BJ (cell line): ENCODE measurements at regions not wholly inside any gene's neighbourhood (a gene's known extent, or its start where the extent isn't known, plus 50 kb on each side); places are given as distances from the start of the nearest gene placed in this dataset.

Experiments used
- CTCF ChIA-PET: fragments of 350-600 bp; formaldehyde crosslinking; extraction: SDS; loops from one replicate; lab custom pipeline; 2021; ENCODE audit warnings: antibody characterized with exemption, inconsistent platforms; lab: Yijun Ruan, JAX
- POLR2A ChIA-PET: fragments of 300-600 bp; sonication (Branson Sonifier 250); formaldehyde crosslinking; extraction: SDS; loops from one replicate; lab custom pipeline; 2021; ENCODE audit warnings: antibody characterized with exemption; lab: Charles Lee
- DNase-seq: peaks from one replicate; pipeline ENCODE4 v3.0.0-alpha.2; 2011; ENCODE audit warnings: low read depth
- H3K27me3 ChIP-seq: 2 replicates; pipeline ENCODE4 v1.6.0; 2011; ENCODE audit warnings: low read length; ENCODE audit not compliant: control insufficient read depth, insufficient read depth
- H3K36me3 ChIP-seq: 2 replicates; pipeline ENCODE4 v1.5.1; 2011; ENCODE audit warnings: low read length; ENCODE audit not compliant: control insufficient read depth, insufficient read depth
- H3K4me3 ChIP-seq: 2 replicates; pipeline ENCODE4 v1.5.1; 2011; ENCODE audit warnings: low read depth, mild to moderate bottlenecking, control low read depth, low read length
- TF ChIP-seq, protein P1 (sequence below): IDR thresholded peaks from 2 replicates; pipeline ENCODE4 v1.5.1; 2011; ENCODE audit warnings: low read depth, mild to moderate bottlenecking, control low read depth, inconsistent platforms, low read length, moderate library complexity; ENCODE audit not compliant: insufficient read depth

GRCh38 chr5:13143630-13144029 lies 800.9 kb downstream of the DNAH5 start:
- ChIA-PET CTCF (no interaction called here), POLR2A (no interaction called here)
- no peaks in the 10 kb centered on the region for H3K27me3 ChIP-seq
- TF ChIP-seq, protein P1, sequence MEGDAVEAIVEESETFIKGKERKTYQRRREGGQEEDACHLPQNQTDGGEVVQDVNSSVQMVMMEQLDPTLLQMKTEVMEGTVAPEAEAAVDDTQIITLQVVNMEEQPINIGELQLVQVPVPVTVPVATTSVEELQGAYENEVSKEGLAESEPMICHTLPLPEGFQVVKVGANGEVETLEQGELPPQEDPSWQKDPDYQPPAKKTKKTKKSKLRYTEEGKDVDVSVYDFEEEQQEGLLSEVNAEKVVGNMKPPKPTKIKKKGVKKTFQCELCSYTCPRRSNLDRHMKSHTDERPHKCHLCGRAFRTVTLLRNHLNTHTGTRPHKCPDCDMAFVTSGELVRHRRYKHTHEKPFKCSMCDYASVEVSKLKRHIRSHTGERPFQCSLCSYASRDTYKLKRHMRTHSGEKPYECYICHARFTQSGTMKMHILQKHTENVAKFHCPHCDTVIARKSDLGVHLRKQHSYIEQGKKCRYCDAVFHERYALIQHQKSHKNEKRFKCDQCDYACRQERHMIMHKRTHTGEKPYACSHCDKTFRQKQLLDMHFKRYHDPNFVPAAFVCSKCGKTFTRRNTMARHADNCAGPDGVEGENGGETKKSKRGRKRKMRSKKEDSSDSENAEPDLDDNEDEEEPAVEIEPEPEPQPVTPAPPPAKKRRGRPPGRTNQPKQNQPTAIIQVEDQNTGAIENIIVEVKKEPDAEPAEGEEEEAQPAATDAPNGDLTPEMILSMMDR, result no peak
- DNase-seq, result no peak
- H3K4me3 ChIP-seq, result no peak overlapping the region
- no peaks in the 10 kb centered on the region for H3K36me3 ChIP-seq

DNA sequence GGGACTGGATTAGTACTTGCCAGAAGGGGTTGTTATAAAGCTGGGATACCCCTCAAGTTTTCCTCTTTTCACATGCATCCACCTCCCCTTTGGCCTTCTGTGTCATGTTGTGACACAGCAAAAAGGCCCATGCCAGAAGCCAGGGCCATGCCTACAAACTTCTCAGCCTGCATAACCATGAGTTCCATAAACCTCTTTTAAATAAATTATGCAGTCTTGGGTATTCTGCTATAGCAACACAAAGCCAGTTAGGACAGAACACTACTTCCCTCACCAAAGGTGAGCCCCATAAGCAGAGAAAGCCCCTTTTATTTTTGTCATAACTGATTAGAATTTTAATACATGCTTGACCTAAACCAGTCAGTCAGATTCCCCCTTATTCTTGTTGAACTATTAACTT lies 801.3 kb downstream of the DNAH5 start:
- ChIA-PET POLR2A (no interaction called here), CTCF (no interaction called here)
- TF ChIP-seq, protein P1, result no peak
- Histone ChIP-seq H3K27me3 (no peaks in the 10 kb centered on the region), H3K4me3 (no peak overlapping the region), H3K36me3 (no peaks in the 10 kb centered on the region)
- no peak for DNase-seq

DNA sequence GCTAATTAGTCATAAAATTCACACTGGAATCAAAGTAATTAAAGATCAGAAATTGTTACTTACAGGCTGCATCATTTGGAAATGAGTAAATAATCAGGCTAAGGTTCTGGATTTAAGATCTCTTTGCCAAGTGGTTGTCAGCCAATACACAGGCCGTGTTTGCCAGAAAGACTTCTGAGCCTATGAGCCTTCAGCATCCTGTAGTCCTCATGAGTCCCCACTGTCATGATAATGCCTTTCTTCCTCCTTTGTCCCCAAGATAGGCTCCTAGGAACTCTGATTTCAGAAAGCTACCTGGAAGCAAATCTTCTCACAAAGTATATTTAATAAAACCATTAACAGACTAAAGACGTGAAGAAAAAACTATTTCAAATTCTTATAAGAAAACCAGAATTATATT lies 810.5 kb downstream of the DNAH5 start:
- H3K4me3 ChIP-seq, result no peak overlapping the region
- H3K36me3 ChIP-seq, result no peaks in the 10 kb centered on the region
- no peaks in the 10 kb centered on the region for H3K27me3 ChIP-seq
- TF ChIP-seq, protein P1, result no peak
- no peak for DNase-seq
- POLR2A ChIA-PET, result no interaction called here
- CTCF ChIA-PET, result no interaction called here

DNA sequence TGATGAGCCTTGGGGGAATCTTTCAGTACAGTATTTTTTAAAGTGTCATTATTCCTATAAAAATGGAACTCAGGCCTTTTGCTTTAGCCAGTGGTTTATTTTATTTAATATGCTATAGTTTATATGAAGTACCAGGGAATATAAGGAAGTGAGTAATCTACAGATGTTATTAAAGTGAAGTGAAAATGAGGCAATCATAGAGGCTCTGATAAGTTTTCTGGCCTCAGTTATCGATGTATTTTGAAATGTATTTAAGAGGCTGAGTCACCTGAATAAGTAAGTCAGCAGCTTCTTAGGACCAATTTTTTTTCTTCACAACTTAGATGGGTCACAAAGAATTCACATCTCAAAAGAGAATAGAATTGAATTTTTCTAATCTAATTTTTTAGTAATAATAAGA lies 829.0 kb downstream of the DNAH5 start:
- ChIA-PET CTCF (no interaction called here), POLR2A (no interaction called here)
- H3K36me3 ChIP-seq, result no peaks in the 10 kb centered on the region
- TF ChIP-seq, protein P1, result no peak
- H3K4me3 ChIP-seq, result no peak overlapping the region
- no peak for DNase-seq
- no peaks in the 10 kb centered on the region for H3K27me3 ChIP-seq

- no peak overlapping the region for H3K4me3 ChIP-seq
- no peak for DNase-seq
- H3K27me3 ChIP-seq, result no peaks in the 10 kb centered on the region
- no peaks in the 10 kb centered on the region for H3K36me3 ChIP-seq
- TF ChIP-seq, protein P1, result no peak
- ChIA-PET POLR2A (no interaction called here), CTCF (no interaction called here)
These were observed 836.2 kb downstream of the DNAH5 start for GRCh38 chr5:13108265-13108664.
